Erythroblast (primary cell): ENCODE measurements at regions not wholly inside any gene's neighbourhood (a gene's known extent, or its start where the extent isn't known, plus 50 kb on each side); places are given as distances from the start of the nearest gene placed in this dataset.
"Not testable (repeated sequence)": the region's sequence is repeated elsewhere in the genome, so short reads cannot be mapped to it uniquely, and the experiment has no call there.

Experiments
- GATA1 ChIP-seq: IDR thresholded peaks from 2 replicates; pipeline ENCODE4 v1.6.1; 2011; ENCODE audit warnings: low read depth, mild to moderate bottlenecking, control low read depth, low read length, moderate library complexity
- POLR2A ChIP-seq: IDR thresholded peaks from 2 replicates; pipeline ENCODE4 v1.6.1; 2011; ENCODE audit warnings: mild to moderate bottlenecking, low read length

DNA sequence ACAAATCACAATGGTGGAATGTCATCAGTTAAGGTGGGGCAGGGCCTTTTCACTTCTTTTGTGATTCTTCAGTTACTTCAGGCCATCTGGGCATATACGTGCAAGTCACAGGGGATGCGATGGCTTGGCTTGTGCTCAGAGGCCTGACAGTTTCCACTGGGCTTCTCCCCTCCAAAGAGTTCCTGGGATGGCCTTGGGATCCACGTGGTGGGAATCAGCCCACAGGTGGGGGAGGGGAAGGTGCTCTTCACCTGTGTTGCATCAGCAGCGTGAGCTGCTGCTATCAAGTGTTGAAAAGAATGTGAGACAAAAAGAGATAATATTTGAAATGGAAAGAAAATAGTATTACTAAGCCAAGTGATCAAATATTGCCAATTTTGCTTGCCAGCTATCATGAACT, 116.2 kb upstream of the F3 start:
- TF ChIP-seq POLR2A, GATA1: not testable (repeated sequence)
